ENCODE measurements at regions not wholly inside any gene's neighbourhood (a gene's known extent, or its start where the extent isn't known, plus 50 kb on each side); places are given as distances from the start of the nearest gene placed in this dataset.
"Not testable (repeated sequence)": the region's sequence is repeated elsewhere in the genome, so short reads cannot be mapped to it uniquely, and the experiment has no call there.

DNA sequence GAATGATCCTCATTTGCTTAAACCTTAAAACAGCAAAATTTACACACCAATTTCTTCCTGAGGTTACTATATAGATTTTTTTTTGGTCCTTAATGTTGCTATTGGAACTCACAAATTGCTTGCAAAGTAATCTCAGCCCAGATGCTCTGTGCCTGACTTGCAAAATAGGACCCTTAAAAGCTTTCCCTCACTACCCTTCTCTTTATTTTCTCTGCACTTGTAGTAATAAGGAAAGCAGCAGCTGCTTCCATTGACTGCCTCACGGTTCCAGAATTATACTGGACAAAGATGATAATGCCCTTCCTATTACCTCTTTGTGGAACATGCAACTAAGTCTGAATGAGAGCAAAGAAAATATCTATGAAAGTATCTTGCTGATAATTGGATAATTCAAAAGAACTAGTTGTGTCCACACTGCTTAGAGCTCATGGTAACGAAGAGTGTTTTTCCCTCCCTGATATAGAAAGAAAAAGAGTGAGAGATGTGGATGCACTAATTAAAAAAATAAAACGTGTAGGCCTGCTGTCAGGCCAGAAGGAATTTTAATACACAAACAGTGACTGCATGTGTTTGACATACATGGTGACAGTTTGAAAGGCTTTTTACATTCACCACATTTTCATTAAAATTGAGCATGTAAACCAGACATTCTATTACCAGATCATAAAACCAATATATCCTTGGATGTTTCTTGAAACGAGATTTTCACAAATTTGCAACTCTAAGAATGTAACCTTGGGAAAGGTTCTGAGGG, 783.1 kb downstream of the GBE1 start:
- no peak for DNase-seq (ENCODE audit: low spot score)

DNA sequence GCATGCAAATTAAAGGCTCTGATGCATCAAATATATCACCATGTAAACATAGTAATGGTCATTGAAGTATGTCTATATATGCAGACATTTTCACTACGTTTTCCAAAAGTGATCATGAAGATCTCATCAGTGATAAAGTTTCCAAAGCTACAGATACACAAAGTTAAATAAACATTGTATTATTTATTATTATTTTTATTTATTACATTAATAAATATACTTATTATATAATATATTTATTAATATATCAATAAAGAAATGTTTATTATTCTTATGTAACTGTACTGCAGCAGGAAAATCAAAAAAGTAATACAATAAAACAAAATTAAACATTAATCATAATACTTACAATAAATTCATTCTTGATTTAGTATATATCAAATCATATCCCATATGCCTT, 791.2 kb downstream of the GBE1 start:
- DNase-seq (ENCODE audit: low spot score): no peak

DNA sequence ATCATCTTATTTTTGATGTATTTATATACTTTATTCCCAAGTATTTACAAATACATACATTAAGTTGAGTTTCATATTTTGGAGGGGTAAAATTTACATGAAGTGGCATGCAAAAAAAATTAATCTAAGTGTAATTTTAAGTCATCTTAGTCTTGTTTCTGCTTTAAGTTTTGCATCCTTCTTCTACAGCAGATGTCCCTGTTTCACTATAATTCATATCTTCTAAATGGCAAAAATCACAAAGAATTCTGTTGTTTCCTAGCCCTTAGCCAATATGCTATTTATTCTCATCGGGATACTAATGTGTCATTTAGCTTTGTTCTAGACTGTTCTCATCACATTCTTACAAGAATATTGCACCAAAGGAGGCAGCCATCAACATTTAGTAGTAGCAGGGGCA, 831.9 kb downstream of the GBE1 start:
- DNase-seq (ENCODE audit: low spot score): no peak

DNA sequence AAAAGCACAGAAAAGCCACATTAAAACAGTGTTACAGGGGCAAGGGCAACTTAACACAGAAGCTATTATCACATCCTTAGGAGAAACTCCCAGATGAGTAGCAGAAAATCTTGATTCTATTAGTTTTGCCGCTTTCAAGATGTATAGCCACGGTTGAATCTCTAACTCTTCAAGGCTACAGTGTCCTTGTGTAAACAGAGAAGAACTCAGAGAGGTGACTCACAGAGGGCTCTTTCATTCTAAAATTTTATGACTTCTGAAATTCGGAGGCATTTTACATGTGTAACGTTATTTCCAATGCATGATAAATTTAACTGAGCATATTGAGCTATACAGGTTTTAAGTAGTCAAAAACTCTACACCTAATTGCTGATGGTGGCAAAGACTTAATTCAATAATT, 846.6 kb downstream of the GBE1 start:
- no peak for DNase-seq (ENCODE audit: low spot score)

DNA sequence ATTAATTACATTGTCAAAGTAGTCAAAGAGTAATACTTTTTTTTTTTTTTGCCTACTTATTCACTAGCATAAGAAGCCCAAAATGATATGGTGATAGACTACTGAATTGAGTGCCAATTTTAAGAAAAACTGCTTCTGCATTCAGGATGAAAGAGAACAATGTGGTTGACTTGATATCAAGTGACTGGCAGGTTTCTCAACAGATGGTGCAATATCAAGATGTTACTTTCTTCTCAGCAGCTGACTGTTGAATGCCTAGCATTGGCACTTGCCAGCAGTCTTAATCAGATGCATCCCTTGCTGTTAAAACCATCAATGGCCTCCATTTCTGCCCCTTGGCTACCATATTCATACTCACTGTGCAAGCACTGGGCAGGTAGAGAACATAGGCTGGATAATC, 863.2 kb downstream of the GBE1 start:
- no peak for DNase-seq (ENCODE audit: low spot score)

DNA sequence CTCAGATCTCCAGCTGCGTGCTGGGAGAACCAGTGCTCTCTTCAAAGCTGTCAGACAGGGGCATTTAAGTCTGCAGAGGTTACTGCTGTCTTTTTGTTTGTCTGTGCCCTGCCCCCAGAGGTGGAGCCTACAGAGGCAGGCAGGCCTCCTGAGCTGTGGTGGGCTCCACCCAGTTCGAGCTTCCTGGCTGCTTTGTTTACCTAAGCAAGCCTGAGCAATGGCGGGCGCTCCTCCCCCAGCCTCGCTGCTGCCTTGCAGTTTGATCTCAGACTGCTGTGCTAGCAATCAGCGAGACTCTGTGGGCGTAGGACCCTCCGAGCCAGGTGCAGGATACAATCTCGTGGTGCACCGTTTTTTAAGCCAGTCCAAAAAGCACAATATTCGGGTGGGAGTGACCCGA, 864.4 kb downstream of the GBE1 start:
- DNase-seq (ENCODE audit: low spot score): not testable (repeated sequence)

DNA sequence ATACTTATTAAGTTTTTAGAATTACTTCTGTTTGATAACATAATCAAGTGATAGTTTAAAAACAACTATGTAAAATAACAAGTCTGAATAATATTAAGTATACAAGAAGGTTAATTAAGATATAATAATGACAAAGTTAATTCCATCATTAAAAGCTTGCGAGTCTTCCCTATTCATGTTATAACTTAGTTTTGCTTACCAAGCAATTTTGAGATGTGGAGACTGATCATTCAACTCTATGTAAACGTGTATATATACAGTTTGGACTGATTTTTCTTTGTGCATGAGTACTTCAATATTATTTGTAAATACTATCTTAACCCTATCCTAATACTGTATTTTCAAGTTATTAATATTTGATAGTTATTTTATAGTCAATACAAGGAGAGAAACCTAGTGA, 870.9 kb downstream of the GBE1 start:
- DNase-seq (ENCODE audit: low spot score): no peak

DNA sequence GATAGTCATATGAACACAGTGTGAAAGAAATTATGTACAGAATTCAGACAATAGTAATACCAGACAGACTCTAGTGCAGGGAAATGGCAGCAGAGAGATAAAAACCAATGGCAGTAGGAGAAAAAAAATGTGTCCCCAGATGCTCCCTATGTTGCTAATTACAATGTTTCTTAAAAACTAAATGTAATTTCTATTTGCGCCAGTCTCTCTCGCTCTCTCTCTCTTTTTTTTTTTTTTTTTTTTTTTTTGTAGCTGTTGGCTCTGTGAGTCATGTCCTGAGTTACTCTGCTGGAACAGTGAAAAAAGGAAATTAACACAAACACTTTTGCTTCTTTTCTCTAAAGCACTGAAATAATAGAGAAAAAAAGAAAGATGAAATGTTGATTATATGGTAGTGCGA, 871.9 kb downstream of the GBE1 start:
- no peak for DNase-seq (ENCODE audit: low spot score)

DNA sequence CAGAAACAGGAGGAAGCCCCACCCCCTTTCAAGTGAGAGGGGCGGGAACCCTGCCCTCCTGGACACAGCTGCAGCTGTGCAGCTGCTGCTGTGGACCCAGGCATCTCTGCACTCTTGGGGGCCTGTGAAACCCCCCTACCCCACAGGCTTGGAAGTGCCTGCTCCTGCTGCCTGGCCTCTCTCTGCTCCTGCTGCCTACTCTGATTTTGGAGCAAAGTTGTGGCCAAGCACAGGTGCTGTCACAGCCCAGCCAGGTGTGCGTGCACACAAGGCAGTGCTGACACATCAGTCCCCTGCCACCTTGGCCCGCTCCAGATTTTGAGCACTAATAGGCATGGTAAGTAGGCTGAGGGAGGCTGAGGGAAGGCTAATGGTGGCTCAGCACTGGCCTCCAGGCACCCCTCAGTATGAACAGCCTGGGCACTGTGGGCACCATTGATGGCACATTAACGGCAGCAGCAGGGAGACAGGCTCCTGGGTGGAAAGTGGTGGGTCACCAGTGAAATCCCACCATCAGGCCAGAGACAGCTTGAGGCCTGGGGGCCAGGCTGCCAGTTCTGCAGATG, 890.9 kb downstream of the GBE1 start:
- DNase-seq (ENCODE audit: low spot score): no peak

DNA sequence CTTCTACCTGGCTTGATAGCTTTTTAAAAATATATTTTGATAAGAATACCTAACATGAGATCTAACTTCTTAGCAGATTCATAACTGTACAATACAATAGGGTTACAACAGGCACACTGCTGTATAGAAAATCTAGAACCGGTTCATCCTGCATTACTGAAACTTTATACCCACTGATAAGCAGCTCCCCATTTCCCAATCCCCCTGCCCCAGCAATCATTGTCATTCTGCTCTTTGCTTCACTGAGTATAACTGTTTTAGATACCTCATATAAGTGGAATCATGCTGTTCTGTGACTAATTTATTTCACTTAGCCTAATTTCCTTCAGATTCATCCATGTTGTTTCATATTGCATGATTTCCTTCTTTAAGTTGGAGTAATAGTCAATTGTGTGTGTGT, 906.0 kb downstream of the GBE1 start:
- DNase-seq (ENCODE audit: low spot score): no peak

DNA sequence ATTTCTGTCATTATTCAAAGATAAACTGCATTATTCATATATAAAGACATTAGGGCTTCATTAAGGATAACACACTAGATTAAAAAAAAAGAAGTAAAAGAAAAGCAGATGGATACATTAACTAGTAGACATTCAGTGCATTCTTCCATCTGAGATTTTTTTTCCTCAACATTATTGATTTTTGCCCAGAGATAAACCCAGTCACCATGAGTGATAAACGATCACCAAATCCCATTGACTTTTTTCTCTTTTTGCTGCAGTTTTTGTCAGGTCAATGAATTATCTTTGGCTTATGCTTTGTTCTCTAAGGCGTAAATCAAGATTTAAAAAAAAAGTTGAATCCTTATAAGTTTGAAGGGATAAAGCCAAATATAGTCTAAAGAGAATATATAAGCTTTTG, 925.0 kb downstream of the GBE1 start:
- no peak for DNase-seq (ENCODE audit: low spot score)

DNA sequence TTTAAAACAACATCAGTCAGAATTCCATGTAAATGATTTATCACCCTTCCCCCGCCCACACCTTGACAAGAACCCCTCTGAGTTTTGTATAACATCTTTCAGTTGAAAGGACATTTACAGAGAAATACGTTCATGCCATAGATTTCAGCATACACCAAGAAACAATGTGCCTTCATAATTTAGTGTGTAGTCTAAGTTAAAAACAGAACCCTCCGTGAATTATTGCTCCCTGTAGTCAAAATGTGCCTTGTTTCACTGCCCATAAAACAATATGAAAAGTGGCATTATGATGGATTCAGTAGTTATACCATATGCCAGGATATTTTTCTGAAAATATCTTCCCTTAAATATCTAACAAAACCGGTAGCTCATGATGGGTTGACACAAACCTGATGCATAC, 953.9 kb downstream of the GBE1 start:
- no peak for DNase-seq (ENCODE audit: low spot score)

DNA sequence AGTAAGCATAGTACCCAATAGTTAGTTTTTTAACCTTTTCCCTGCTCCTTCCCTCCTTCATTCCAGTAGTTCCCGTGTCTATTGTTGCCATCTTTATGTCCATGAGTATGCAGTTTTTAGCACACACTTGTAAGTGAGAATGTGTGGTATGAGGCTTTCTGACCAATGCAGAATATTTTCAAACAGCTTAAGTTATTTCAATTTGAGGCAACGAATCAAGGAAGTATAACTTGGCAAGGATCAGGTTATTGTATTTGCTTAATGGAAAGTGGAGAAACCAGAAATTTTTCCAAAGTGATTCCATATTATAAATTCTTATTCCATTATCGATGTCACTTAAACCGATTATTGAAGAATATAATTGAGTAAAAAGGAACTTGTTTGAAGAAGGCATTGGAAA, 954.8 kb downstream of the GBE1 start:
- no peak for DNase-seq (ENCODE audit: low spot score)

DNA sequence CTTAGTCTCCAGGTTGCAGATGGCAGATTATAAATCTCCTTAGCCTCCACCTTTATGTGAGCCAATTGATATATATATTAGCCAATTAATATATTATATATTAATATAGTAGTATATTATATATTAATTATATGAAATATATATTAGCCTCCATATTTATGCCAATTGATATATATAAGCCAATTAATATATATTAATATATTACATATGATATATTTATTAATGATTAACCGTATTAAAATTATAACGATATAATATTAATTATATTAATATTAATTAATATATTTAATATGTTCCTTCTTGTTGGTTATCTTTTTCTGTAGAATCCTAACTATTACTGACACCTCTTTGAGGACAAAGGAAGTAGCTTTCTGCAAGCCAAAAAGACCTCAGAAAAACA, 972.5 kb downstream of the GBE1 start:
- DNase-seq (ENCODE audit: low spot score): no peak

DNA sequence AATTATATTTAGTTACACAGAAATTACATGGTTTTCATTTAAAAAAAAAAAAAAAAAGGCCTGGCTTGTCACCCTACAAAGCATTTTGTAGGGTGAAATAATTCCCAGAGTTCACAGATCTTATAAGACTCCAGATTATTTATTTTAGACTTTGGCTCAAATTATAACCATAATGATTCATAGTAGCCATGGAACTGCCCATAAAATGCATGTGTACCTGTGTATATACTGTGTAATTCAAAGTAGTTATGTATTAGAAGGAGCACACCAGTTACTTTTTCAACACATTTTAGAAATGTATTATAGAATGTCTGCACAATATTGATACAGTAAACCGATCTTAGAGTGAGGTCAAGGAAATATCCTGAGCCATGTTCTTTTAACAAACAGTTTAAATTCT, 975.6 kb downstream of the GBE1 start:
- no peak for DNase-seq (ENCODE audit: low spot score)

DNA sequence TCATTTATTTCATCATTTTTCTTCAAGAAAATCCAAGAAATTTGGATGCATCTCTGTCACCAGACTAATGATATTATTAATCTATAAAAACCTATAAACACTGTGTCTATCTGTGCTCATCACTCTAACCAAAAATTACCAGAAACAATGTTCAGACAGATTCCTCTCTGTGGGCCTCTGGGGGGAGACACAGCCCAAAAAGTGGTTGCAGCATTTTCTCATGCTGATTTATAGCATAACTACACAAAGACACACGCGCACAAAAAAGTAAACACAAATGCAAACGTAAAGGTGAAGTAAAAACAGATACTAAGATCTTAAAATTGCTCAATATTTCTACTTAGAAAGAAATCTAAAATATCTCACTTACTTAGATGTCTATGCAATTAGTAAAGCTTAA, 976.0 kb downstream of the GBE1 start:
- DNase-seq (ENCODE audit: low spot score): no peak

DNA sequence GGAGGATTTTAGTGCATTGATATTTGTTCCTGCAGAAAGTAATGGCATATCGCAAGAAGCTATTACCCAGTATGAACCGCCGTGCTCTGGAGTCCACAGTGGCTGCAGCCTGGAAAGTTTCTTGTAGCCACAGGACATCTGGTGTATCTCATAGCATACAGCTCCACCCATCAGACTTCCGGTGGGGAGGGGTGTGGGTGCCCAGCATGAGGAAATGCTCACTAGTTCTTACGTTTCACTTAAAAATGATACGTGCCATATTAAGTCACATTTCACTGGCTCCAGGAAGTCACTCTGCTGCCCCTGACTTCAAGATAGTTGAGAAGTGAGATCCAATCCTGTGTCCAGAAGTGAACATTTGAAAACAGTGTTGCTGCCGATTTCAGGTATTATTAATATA, 990.4 kb downstream of the GBE1 start:
- DNase-seq (ENCODE audit: low spot score): no peak

DNA sequence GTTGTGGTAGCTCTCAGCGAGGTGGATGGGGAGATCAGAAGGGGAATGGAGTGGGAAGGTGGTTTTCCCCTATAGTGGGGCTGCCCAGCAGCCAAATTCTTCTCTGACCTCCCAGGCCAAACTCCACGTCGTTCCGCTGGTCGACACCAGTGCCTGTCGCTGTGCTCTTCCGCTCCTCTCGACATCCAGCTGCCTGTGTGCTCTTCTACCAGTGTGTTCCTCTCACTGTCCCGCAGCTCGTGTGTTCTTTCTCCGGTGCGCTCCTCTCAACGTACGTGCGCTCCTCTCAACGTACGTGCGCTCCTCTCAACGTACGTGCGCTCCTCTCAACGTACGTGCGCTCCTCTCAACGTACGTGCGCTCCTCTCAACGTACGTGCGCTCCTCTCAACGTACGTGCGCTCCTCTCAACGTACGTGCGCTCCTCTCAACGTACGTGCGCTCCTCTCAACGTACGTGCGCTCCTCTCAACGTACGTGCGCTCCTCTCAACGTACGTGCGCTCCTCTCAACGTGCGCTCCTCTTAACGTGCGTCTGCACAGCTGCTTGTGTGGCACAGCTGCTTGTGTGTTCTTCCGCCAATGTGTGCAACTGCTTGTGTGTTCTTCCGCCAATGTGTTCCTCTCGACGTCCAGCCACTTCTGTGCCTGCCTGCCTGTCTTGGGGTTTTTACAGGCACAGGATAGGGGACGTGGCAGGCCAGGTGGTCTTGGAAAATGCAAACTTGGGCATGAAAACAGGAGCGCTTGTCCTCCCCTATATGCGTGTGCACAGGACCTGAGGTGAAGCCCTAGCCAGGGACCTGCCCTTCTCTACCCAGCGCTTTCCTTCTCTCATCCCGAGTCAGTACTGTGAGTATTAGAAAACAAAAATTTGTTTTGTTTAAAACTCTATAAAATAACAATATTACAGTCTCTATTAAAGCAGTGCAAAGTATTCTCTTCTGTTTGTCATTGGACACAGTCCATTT, 991.1 kb downstream of the GBE1 start:
- no peak for DNase-seq (ENCODE audit: low spot score)

DNA sequence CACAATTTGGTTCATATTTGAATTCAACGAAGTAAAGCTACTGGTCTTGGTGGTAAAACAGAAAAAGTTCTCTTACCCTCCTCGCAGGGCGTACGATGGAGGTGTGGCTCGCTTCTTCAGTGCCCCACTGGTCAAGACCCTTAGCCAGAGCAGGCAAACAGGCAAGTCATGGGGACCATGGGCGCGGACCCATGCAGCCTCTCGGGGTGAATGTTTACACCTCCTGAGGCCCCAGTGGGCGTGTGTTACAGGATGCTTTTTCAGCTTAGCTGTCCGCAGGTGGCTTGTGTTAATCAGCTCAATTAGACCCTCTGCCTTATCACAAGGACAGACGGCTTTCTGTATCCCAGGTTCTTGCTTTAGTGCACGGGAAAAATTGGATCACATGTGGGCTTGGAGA, 991.8 kb downstream of the GBE1 start:
- no peak for DNase-seq (ENCODE audit: low spot score)

DNA sequence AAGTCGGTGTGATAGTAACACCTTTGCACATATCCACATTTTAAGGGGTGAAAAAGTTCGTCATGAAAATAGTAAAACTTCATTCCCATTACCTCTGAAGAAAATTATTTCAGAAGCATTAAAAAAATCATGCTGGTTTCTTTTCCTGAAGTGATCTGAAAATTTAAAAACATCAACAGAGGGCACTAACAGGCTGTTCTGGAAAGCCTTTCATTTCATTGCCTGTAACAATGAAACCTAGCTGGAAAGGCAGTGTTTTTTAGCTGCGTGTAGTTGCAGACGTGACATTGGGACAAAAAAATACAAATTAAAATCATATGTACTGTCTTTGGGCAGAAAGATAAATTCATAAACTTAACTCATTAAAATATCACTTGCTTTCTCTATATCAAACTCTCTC, 993.8 kb downstream of the GBE1 start:
- DNase-seq (ENCODE audit: low spot score): no peak

DNA sequence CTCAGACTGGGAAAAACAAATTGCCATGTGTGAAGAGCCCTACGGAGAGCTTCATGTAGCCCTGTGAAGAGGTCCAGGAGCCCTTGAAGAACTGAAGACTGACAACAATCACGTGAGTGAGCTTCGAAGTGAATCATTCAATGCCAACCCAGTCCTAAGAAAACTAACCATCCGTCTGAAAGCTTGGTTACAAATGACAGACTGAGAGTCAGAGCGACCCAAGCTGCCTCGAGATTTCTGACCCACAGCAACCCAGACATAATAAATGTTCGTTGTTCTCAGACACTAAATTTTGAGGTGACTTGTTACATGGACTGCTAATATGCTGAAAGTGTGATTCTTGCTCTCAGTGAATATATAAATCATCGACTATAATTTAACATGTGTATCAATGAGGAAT, 987.2 kb upstream of the ROBO1 start:
- no peak for DNase-seq (ENCODE audit: low spot score)

DNA sequence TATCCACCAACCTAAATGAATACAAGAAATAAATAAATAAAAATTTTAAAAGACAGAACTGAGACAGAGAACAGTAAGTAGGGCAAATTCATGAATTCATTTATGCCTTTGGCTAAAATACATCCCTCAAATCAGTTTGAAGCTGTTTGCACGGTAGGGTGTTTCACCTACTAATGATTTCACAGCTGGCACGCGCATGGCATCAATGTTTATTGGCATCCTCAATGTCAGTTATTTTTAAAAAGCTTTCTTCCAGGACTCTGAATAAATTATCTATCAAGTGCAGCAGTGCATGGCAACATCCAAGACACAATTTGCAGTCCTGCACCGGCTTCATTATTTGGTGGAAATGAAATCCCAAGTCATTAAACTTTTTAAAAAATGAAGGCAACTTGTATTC, 985.2 kb upstream of the ROBO1 start:
- no peak for DNase-seq (ENCODE audit: low spot score)

DNA sequence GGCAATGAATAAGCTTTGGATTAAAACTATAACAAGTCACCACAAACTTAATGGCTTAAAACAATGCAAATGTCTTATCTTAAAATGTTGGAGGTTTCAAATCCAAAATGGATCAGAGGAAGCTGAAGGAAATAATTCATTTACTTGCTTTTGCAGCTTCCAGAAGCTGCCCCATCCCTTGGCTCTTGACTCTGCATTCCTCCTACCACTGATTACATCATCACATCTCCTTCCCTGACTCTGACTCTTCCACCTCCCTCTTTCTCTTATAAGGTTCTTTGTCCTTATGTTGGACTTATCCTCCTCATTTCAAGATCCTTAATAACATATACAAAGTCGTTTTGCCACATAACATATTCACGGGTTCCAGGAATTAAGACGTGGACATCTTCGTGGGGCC, 982.8 kb upstream of the ROBO1 start:
- no peak for DNase-seq (ENCODE audit: low spot score)
